Nephron (organoid): ENCODE measurements at regions not wholly inside any gene's neighbourhood (a gene's known extent, or its start where the extent isn't known, plus 50 kb on each side); places are given as distances from the start of the nearest gene placed in this dataset.

Experiments used
- H3K27ac Mint-ChIP-seq, 3 experiments: 2 replicates each; pipeline ENCODE4 v1.8.0; 2020; ENCODE audit warnings: mixed read lengths in 3 of 3, mild to moderate bottlenecking in 2 of 3, moderate library complexity in 1 of 3
- H3K27me3 Mint-ChIP-seq: 2 replicates; pipeline ENCODE4 v1.8.0; 2021; ENCODE audit warnings: low read depth, mild to moderate bottlenecking, moderate library complexity, mixed read lengths
- H3K36me3 Mint-ChIP-seq: 2 replicates; pipeline ENCODE4 v1.8.0; 2020; ENCODE audit warnings: low read depth, mixed read lengths
- H3K4me1 Mint-ChIP-seq: 2 replicates; pipeline ENCODE4 v1.8.0; 2020; ENCODE audit warnings: mixed read lengths
- H3K4me3 Mint-ChIP-seq, 3 experiments: 2 replicates each; pipeline ENCODE4 v1.8.0; 2020; ENCODE audit warnings: mild to moderate bottlenecking in 3 of 3, mixed read lengths in 3 of 3, moderate library complexity in 2 of 3
- H3K9me3 Mint-ChIP-seq: 2 replicates; pipeline ENCODE4 v1.8.0; 2020; ENCODE audit warnings: mixed read lengths
- TF ChIP-seq, protein P1 (sequence below), 3 experiments: fragments of 200-600 bp; sonication (generic); IDR thresholded peaks; one replicate each; pipeline ENCODE4 v1.5.0; 2021; ENCODE audit warnings: antibody characterized with exemption in 3 of 3; ENCODE audit not compliant: unreplicated experiment in 3 of 3

DNA sequence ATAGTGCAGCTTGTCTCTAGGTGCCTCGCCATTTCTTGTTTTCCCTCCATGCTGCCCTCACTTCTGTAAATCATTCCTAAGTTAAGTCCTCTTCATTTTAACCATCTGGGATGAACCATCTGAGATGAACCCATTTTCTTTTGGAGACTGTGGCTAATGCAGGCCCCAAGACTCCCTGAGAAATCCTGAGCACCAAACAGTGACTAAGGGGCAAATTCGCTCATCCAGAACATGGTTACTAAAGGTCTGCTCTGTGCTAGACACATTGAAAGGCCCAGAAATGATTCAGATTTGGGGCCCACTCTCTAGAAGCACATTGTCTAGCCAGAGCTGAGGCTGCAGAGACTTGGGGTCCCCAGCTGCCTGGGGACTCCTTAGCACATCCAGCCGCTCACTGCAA, 151.9 kb upstream of the CTTNBP2NL start:
- TF ChIP-seq, protein P1, sequence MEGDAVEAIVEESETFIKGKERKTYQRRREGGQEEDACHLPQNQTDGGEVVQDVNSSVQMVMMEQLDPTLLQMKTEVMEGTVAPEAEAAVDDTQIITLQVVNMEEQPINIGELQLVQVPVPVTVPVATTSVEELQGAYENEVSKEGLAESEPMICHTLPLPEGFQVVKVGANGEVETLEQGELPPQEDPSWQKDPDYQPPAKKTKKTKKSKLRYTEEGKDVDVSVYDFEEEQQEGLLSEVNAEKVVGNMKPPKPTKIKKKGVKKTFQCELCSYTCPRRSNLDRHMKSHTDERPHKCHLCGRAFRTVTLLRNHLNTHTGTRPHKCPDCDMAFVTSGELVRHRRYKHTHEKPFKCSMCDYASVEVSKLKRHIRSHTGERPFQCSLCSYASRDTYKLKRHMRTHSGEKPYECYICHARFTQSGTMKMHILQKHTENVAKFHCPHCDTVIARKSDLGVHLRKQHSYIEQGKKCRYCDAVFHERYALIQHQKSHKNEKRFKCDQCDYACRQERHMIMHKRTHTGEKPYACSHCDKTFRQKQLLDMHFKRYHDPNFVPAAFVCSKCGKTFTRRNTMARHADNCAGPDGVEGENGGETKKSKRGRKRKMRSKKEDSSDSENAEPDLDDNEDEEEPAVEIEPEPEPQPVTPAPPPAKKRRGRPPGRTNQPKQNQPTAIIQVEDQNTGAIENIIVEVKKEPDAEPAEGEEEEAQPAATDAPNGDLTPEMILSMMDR (IDR thresholded peaks at IDR 0.05; ENCODE audit: unreplicated experiment in 3 of 3), result no peak
- Mint-ChIP-seq H3K36me3 (no peaks in the 10 kb centered on the region), H3K4me3 (no peak overlapping the region), H3K4me1 (peaks cover 13% of the 10 kb centered on the region), H3K9me3 (no peaks in the 10 kb centered on the region), H3K27ac (no peak overlapping the region), H3K27me3 (peaks cover 6% of the 10 kb centered on the region)

DNA sequence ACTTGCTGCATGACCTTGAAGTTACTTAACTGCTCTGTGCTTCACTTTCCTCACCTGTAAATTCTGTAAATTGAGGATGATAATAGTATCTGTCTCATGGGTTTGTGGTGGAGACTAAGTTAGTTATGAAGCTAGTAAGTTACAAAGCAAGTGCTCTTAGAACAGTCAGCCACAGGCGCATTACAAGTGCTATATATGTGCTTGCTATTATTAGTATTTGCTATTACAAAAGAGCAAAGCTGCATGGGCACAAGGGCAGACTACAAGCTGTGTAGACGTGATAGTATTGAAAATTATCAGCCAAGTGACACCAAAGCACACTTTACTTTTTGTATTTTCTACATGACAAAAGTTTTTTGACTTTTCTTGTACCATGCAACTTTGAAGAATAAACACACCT, 150.9 kb upstream of the CTTNBP2NL start:
- Mint-ChIP-seq H3K9me3 (no peaks in the 10 kb centered on the region), H3K4me3 (no peak overlapping the region), H3K27ac (no peak overlapping the region), H3K36me3 (no peaks in the 10 kb centered on the region), H3K4me1 (peaks cover 13% of the 10 kb centered on the region), H3K27me3 (peaks cover 6% of the 10 kb centered on the region)
- TF ChIP-seq, protein P1 (IDR thresholded peaks at IDR 0.05; ENCODE audit: unreplicated experiment in 3 of 3), result no peak

DNA sequence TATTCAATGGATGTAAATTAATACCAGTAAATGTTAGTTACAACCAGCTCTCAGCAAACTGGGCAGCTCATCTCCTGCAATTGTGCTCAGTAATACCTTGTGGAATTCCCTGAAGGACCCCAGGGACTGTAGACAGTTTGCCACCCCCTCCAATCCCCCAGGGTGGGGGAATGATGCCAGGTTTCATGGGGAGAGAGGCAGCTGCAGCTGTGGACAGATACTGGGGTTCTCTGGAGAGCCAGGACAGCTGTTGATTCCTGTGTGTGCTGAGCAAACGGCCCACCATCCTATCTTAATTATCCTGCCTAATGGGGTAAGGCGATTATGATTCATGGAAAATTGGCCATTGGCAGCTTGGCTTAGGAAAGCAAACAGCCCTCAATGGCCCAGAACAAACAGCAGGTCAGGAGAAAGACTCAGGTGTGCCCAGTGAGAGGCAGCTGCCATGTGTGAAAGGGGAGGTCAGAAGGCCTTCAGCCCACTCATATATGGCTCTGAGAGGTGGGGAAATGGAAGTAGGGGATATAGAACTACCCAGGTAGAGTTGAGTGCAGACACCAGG, 148.9 kb upstream of the CTTNBP2NL start:
- Mint-ChIP-seq H3K4me3 (no peak overlapping the region), H3K36me3 (no peaks in the 10 kb centered on the region), H3K4me1 (peaks cover 13% of the 10 kb centered on the region), H3K9me3 (no peaks in the 10 kb centered on the region), H3K27ac (no peak overlapping the region), H3K27me3 (peaks cover 10% of the 10 kb centered on the region)
- TF ChIP-seq, protein P1 (IDR thresholded peaks at IDR 0.05; ENCODE audit: unreplicated experiment in 3 of 3), result no peak

DNA sequence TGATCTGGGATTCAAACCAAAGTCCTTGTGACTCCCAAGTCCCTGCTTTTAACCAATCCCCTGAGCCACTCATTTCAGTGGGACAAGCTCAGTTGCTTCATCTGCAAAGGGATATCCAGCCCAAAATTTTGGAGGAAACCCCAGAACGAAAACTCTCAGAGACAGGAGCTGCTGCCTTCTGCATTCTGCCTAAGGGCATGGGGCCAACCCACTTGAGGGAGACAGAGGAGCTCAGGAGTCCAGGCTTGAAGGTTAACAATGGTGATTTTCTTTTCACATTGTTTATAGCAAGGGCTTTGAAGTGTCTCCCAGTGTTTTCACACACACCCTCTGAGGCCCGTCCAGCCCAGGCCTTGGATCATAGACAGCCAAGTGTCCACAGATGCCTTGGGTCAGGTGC, 148.1 kb upstream of the CTTNBP2NL start:
- Mint-ChIP-seq H3K9me3 (no peaks in the 10 kb centered on the region), H3K27me3 (peaks cover 10% of the 10 kb centered on the region), H3K4me3 (no peak overlapping the region), H3K36me3 (no peaks in the 10 kb centered on the region), H3K4me1 (peaks cover 13% of the 10 kb centered on the region), H3K27ac (no peak overlapping the region)
- TF ChIP-seq, protein P1 (IDR thresholded peaks at IDR 0.05; ENCODE audit: unreplicated experiment in 3 of 3), result no peak

DNA sequence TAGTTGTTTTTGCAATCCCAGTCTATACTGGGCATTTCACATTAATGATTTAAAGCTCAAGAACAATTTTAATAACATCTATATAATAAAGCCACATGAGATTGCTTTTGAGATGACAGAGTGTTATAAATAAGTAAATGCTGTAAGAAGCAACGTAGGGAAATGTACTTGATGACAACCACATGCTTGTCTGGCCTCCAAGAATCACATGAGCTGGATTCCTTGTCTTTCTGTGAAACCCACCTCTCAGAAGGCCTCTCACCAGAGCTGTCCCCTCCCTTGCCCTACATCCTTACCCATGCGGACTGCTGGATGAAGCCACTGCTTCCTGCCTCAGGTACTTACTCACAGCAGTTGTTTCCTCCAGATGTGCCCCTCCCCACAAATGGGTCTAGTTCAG, 145.1 kb upstream of the CTTNBP2NL start:
- TF ChIP-seq, protein P1 (IDR thresholded peaks at IDR 0.05; ENCODE audit: unreplicated experiment in 3 of 3), result no peak
- Mint-ChIP-seq H3K27ac (no peak overlapping the region), H3K36me3 (no peaks in the 10 kb centered on the region), H3K4me1 (peaks cover 20% of the 10 kb centered on the region), H3K9me3 (no peaks in the 10 kb centered on the region), H3K4me3 (no peak overlapping the region), H3K27me3 (peaks cover 12% of the 10 kb centered on the region)

DNA sequence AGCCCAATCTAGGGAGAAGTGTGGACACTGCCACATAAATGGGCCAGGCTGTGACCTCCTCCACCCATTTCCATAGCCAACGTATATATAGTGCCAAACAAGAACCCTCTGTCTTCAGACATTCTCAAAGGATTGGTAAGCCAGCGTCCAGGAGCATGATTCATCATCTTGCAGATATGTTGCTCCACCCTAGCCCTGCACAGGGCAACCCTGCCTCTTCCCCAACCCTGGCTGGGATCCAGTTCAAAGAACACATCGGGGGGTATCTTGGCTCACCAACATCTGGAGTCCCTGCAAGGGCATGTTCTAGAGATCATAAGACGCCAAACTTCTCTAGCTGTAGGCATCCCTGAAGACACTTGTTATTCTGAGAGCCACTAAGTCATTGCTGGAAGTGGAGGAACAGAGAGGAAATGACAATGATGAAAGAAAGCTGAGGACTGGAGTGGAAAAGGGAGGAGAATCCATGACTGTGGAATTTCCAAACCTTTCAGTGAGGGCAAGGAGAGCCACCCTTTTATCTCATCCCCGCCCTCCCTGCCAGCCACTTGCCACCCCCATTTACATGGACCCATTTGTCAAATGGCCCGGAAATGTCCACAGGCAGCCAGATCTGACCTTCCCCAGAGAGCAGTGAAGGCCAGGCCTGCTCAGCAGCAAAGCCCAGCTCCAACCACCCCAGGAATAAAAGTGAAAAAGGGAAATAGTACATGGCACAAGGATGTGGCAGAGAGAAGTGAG, 144.1 kb upstream of the CTTNBP2NL start:
- TF ChIP-seq, protein P1 (IDR thresholded peaks at IDR 0.05; ENCODE audit: unreplicated experiment in 3 of 3), result no peak
- Mint-ChIP-seq H3K27me3 (peaks cover 13% of the 10 kb centered on the region), H3K4me3 (no peak overlapping the region), H3K36me3 (no peaks in the 10 kb centered on the region), H3K9me3 (no peaks in the 10 kb centered on the region), H3K27ac (no peak overlapping the region), H3K4me1 (peaks cover 21% of the 10 kb centered on the region)
